ENCODE measurements at regions not wholly inside any gene's neighbourhood (a gene's known extent, or its start where the extent isn't known, plus 50 kb on each side); places are given as distances from the start of the nearest gene placed in this dataset.

DNA sequence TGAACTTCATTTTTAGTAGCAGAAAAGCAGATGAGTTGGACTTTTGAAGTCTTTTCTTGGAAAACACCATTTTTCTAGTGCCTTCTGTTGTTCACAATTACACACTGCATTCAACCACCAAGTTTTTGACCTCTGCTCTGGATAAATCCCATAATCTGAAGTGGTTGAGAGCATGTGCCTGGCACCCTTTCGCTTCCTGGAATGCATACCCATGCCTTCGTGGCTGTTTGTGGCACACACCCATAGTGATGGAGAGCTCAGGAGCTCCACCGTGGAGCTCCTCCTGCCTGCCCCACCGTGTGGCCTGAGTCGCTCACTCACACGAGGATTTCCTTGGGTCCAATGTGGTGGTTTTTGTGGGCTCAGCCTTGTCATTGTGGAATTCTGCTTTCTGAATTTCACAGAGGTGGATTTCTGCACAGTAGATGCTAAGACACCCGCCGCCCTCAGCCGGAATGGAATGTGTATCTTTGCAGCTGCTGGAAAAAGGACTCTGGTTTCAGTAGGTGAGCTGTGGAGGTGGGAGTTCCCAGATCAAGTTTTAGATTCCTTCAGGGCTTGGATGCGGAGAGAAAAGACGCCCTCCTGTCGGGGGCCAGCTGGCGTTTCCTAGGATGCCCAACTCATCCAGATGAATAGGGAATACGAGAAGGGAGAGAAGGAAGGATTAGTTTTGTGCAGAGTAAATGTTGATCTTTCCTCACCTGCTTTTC lies 500.4 kb downstream of the IRX1 start:
- Histone ChIP-seq H3K9me1 (replicated peaks; ENCODE audit: control insufficient read depth, extremely low read depth, insufficient read depth, low read length) (no peaks in the 10 kb centered on the region), H3K36me3 (ENCODE audit: control insufficient read depth in 2 of 2, extremely low read depth in 1 of 2, insufficient read depth in 2 of 2, low read length in 2 of 2) (no peaks in the 10 kb centered on the region), H3K4me2 (ENCODE audit: insufficient read depth, low read length) (no peak overlapping the region), H2AFZ (ENCODE audit: low read depth, low read length) (no peak overlapping the region), H3K4me1 (ENCODE audit: control insufficient read depth, extremely low read depth, insufficient read depth, low read length) (no peaks in the 10 kb centered on the region), H3K9ac (replicated peaks; ENCODE audit: extremely low read depth, insufficient read depth, low read length) (no peak overlapping the region), H3K9me3 (replicated peaks; ENCODE audit: control insufficient read depth, insufficient read depth, low read length) (no peaks in the 10 kb centered on the region), H4K20me1 (replicated peaks; ENCODE audit: control insufficient read depth, extremely low read depth, insufficient read depth, low read length) (no peaks in the 10 kb centered on the region), H3K27me3 (ENCODE audit: control insufficient read depth in 2 of 2, insufficient read depth in 2 of 2, low read length in 2 of 2) (no peaks in the 10 kb centered on the region), H3K79me2 (ENCODE audit: control insufficient read depth, insufficient read depth, low read length) (no peaks in the 10 kb centered on the region), H3K4me3 (replicated peaks in 1 of 3; ENCODE audit: insufficient read depth in 1 of 3, low read depth in 1 of 3, low read length in 3 of 3) (no peak overlapping the region), H3K27ac (ENCODE audit: insufficient read depth, low read depth, low read length) (no peak overlapping the region)
- DNase-seq (ENCODE audit: low read depth, low spot score): no peak
- dilution Hi-C loops (cut with MboI; ENCODE audit: extremely low pct_ligation_motif_present, low sequenced_read_pairs): no loop called here
- BruUV-seq (replicated peaks): no TSS peak
- intact Hi-C loops (cut with micrococcal nuclease): no loop called here
- CTCF ChIA-PET: no interaction called here
- FAIRE-seq: no peak
- TF ChIP-seq GATA2 (IDR thresholded peaks at IDR 0.05; ENCODE audit: insufficient read depth, insufficient read length, low read depth, low read length) (no peak), POLR2A (IDR thresholded peaks at IDR 0.05; ENCODE audit: low read depth, low read length) (no peak), EZH2 (IDR thresholded peaks at IDR 0.05; ENCODE audit: borderline replicate concordance, low read depth, low read length, severe bottlenecking) (no peak), MAX (IDR thresholded peaks at IDR 0.05; ENCODE audit: insufficient read depth, insufficient read length) (no peak), MYC (IDR thresholded peaks at IDR 0.05; ENCODE audit: low read depth, low read length) (no peak), FOS (IDR thresholded peaks at IDR 0.05; ENCODE audit: borderline replicate concordance, insufficient read depth, low read length) (no peak), POLR2AphosphoS5 (IDR thresholded peaks at IDR 0.05; ENCODE audit: insufficient read depth, low read depth, low read length) (no peak), JUN (IDR thresholded peaks at IDR 0.05; ENCODE audit: borderline replicate concordance, insufficient read depth, insufficient read length, low read depth) (no peak)
- TF ChIP-seq, protein P1, sequence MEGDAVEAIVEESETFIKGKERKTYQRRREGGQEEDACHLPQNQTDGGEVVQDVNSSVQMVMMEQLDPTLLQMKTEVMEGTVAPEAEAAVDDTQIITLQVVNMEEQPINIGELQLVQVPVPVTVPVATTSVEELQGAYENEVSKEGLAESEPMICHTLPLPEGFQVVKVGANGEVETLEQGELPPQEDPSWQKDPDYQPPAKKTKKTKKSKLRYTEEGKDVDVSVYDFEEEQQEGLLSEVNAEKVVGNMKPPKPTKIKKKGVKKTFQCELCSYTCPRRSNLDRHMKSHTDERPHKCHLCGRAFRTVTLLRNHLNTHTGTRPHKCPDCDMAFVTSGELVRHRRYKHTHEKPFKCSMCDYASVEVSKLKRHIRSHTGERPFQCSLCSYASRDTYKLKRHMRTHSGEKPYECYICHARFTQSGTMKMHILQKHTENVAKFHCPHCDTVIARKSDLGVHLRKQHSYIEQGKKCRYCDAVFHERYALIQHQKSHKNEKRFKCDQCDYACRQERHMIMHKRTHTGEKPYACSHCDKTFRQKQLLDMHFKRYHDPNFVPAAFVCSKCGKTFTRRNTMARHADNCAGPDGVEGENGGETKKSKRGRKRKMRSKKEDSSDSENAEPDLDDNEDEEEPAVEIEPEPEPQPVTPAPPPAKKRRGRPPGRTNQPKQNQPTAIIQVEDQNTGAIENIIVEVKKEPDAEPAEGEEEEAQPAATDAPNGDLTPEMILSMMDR (IDR thresholded peaks at IDR 0.05; ENCODE audit: extremely low read depth in 1 of 2, insufficient read depth in 1 of 2, low read depth in 1 of 2, low read length in 2 of 2): no peak
- POLR2A ChIA-PET: no interaction called here
